Right lobe of liver (tissue), 4 donors: ENCODE measurements at regions not wholly inside any gene's neighbourhood (a gene's known extent, or its start where the extent isn't known, plus 50 kb on each side); places are given as distances from the start of the nearest gene placed in this dataset.

Experiments used
- POLR2A ChIP-seq: fragments of 450-650 bp; IDR thresholded peaks from one replicate; pipeline ENCODE4 v1.6.1; 2017; ENCODE audit warnings: antibody characterized with exemption, mild to moderate bottlenecking
- TF ChIP-seq, protein P1 (sequence below), 4 donors: fragments of 200-600 bp in 3 of 4; fragments of 450-650 bp in 1 of 4; IDR thresholded peaks; one replicate each; pipeline versions ENCODE4 v1.5.1 to v1.8.0; 2016 to 2022; ENCODE audit warnings: antibody characterized with exemption in 4 of 4, mild to moderate bottlenecking in 2 of 4
- donor health status: DM: no; HTN: no; CAD: no.
- donor health status: DM: no; HTN: no; CAD: no.
- donor health status: DM: no; HTN: yes; CAD: no.

DNA sequence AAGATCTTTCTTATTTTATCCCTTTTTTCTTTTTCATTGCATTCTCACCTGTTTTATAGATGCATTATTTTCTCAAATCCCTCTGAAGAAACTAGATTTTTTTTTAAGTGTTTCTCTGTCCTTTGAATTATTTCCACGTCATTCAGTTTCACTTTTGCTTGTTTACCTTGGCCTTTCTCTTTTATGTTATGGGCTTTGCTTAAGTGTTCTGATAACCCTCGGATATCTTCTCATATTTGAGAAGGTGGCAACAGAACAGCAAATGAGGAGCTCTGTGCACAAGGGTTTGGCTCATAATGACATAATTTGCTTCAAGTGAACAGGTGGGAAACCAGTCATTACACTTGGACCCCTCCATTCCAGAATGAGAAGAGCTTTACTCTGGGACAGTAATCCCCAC lies 111.9 kb downstream of the C1D start:
- TF ChIP-seq, protein P1, sequence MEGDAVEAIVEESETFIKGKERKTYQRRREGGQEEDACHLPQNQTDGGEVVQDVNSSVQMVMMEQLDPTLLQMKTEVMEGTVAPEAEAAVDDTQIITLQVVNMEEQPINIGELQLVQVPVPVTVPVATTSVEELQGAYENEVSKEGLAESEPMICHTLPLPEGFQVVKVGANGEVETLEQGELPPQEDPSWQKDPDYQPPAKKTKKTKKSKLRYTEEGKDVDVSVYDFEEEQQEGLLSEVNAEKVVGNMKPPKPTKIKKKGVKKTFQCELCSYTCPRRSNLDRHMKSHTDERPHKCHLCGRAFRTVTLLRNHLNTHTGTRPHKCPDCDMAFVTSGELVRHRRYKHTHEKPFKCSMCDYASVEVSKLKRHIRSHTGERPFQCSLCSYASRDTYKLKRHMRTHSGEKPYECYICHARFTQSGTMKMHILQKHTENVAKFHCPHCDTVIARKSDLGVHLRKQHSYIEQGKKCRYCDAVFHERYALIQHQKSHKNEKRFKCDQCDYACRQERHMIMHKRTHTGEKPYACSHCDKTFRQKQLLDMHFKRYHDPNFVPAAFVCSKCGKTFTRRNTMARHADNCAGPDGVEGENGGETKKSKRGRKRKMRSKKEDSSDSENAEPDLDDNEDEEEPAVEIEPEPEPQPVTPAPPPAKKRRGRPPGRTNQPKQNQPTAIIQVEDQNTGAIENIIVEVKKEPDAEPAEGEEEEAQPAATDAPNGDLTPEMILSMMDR (IDR thresholded peaks at IDR 0.05): no peak
- TF ChIP-seq POLR2A: no peak
